ENCODE measurements at regions not wholly inside any gene's neighbourhood (a gene's known extent, or its start where the extent isn't known, plus 50 kb on each side); places are given as distances from the start of the nearest gene placed in this dataset.
"Not testable (repeated sequence)": the region's sequence is repeated elsewhere in the genome, so short reads cannot be mapped to it uniquely, and the experiment has no call there.

DNA sequence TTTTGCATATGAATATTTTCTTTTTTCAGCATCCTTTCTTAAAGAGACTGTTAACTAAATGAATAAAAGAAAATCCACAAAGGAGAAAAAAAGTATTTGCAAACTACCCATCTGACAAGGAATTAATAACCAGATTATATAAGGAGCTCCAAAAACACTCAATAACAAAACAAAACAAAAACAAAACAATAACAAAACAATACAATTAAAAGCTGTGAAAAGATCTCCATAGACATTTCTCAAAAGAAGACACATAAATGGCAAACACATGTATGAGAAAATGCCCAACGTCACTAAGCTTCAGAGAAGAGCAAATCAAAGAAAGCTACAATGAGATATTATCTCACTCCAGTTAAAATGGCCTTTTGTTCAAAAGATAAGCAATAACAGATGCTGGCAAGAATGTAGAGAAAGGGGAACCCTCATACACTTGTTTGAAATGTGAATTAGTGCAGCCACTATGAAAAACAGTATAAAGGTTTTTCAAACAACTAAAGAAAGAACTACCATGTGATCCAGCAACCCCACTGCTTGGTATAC lies 1310.0 kb upstream of the EYS start:
- TF ChIP-seq, protein P1, sequence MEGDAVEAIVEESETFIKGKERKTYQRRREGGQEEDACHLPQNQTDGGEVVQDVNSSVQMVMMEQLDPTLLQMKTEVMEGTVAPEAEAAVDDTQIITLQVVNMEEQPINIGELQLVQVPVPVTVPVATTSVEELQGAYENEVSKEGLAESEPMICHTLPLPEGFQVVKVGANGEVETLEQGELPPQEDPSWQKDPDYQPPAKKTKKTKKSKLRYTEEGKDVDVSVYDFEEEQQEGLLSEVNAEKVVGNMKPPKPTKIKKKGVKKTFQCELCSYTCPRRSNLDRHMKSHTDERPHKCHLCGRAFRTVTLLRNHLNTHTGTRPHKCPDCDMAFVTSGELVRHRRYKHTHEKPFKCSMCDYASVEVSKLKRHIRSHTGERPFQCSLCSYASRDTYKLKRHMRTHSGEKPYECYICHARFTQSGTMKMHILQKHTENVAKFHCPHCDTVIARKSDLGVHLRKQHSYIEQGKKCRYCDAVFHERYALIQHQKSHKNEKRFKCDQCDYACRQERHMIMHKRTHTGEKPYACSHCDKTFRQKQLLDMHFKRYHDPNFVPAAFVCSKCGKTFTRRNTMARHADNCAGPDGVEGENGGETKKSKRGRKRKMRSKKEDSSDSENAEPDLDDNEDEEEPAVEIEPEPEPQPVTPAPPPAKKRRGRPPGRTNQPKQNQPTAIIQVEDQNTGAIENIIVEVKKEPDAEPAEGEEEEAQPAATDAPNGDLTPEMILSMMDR (IDR thresholded peaks at IDR 0.05; ENCODE audit: insufficient read depth, low read depth, low read length) = no peak
- H3K4me3 ChIP-seq (ENCODE audit: low read depth, low read length) = no peak overlapping the region
- DNase-seq (ENCODE audit: low read depth) = no peak

DNA sequence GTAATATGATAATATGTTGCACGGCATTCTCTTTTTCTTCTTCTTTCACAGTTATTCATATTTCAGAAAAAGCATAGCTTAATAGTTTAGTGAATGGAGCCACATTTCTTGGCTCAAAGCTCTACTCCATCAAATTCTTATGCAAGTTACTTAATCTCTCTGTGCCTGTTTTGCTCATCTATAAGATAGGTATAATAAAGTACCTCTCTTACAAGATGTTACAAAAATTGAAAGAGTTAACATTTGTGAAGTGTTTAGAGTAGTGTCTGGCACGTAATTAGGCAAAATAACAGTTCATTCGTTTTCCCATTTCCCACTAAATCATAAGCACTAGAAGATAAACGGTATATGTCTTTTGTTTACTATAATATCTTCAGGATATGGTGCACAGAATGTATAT lies 1304.4 kb upstream of the EYS start:
- no peak overlapping the region for H3K4me3 ChIP-seq (ENCODE audit: low read depth, low read length)
- no peak for DNase-seq (ENCODE audit: low read depth)
- TF ChIP-seq, protein P1 (IDR thresholded peaks at IDR 0.05; ENCODE audit: insufficient read depth, low read depth, low read length) = no peak

DNA sequence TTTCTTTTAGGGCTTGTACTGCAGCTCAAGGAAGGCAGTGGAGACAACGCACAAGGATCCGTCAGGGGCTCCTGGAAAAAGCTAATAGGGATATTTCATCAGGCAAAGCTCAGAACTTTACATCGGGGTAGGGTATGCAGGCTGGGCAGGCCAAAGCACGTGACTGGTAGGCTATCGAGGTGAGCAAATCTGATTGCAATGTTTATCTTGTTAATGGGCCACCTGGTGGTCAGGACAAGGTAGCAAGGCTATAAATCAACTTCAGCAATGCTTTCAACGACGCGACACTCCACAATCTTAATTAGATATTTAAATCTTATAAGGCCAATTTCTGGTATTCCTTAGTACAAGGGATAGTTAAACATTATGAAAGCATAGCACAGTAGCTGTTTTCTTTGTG lies 1302.8 kb upstream of the EYS start:
- TF ChIP-seq, protein P1 (IDR thresholded peaks at IDR 0.05; ENCODE audit: insufficient read depth, low read depth, low read length) = no peak
- no peak for DNase-seq (ENCODE audit: low read depth)

GRCh38 chr6:67003844-67004243 lies 1296.8 kb upstream of the EYS start:
- H3K4me3 ChIP-seq (ENCODE audit: low read depth, low read length) = no peak overlapping the region
- TF ChIP-seq, protein P1 (IDR thresholded peaks at IDR 0.05; ENCODE audit: insufficient read depth, low read depth, low read length) = no peak
- no peak for DNase-seq (ENCODE audit: low read depth)

More for the DNA sequence above, 1302.8 kb upstream of the EYS start:
- H3K4me3 ChIP-seq (ENCODE audit: low read depth, low read length) = no peak overlapping the region

- H3K4me3 ChIP-seq (ENCODE audit: low read depth, low read length) = no peak overlapping the region
- TF ChIP-seq, protein P1 (IDR thresholded peaks at IDR 0.05; ENCODE audit: insufficient read depth, low read depth, low read length) = no peak
- no peak for DNase-seq (ENCODE audit: low read depth)
These were observed 1293.1 kb upstream of the EYS start for GRCh38 chr6:67000121-67000520.

GRCh38 chr6:66997579-66997978 lies 1290.6 kb upstream of the EYS start:
- H3K4me3 ChIP-seq (ENCODE audit: low read depth, low read length); DNase-seq (ENCODE audit: low read depth): not testable (repeated sequence)

GRCh38 chr6:66995669-66996068 lies 1288.6 kb upstream of the EYS start:
- no peak for DNase-seq (ENCODE audit: low read depth)
- TF ChIP-seq, protein P1 (IDR thresholded peaks at IDR 0.05; ENCODE audit: insufficient read depth, low read depth, low read length) = no peak
- H3K4me3 ChIP-seq (ENCODE audit: low read depth, low read length) = no peak overlapping the region

GRCh38 chr6:66993708-66994107 lies 1286.7 kb upstream of the EYS start:
- H3K4me3 ChIP-seq (ENCODE audit: low read depth, low read length); DNase-seq (ENCODE audit: low read depth): not testable (repeated sequence)
